ENCODE measurements at regions not wholly inside any gene's neighbourhood (a gene's known extent, or its start where the extent isn't known, plus 50 kb on each side); places are given as distances from the start of the nearest gene placed in this dataset.

DNA sequence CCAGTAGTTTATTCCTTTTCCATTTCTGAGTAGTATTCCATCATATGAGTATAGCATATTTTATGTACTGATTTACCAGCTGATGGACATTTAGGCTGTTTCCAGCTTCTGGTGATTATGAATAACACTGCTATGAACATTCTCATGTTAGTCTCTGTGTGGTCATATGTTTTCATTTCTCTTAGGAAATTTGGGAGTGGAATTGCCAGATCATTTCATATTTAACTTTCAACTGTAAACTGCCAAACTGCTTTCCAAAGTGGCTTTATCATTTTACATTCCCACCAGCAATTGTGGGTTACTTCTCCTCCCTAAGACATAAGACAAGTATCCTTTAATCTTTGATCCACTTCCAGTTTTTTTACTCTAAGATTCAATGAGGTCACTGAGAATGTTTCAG lies 85.7 kb upstream of the RALGPS2 start:
- H3K14ac ChIP-seq (ENCODE audit: insufficient read length) = no peak overlapping the region
- no peaks in the 10 kb centered on the region for H4K20me1 ChIP-seq (replicated peaks in 1 of 2; ENCODE audit: control insufficient read depth in 1 of 2, insufficient read depth in 2 of 2, low read length in 2 of 2)
- H2BK15ac ChIP-seq (ENCODE audit: low read length) = no peak overlapping the region
- H3K79me1 ChIP-seq (ENCODE audit: low read depth, low read length) = no peaks in the 10 kb centered on the region
- ChIA-PET POLR2A (ENCODE audit: partially characterized antibody) (no interaction called here), CTCF (ENCODE audit: partially characterized antibody) (interaction anchor here (0.6 to 1.1 kb wide), 3 partner anchors 60 to 96 kb away, joined by 3 to 4 read pairs (median 3); no protein-coding TSS in a partner anchor)
- no peak overlapping the region for H2AK5ac ChIP-seq (ENCODE audit: low read depth, low read length)
- H2BK120ac ChIP-seq (replicated peaks; ENCODE audit: low read depth, low read length) = no peak overlapping the region
- H3K27me3 ChIP-seq (replicated peaks in 1 of 4; ENCODE audit: control insufficient read depth in 3 of 4, extremely low read depth in 1 of 4, insufficient read depth in 3 of 4, low read length in 3 of 4) = no peaks in the 10 kb centered on the region
- no peak overlapping the region for H4K8ac ChIP-seq (ENCODE audit: extremely low read depth, insufficient read depth, low read length)
- no peak overlapping the region for H3K4me2 ChIP-seq (ENCODE audit: insufficient read depth in 1 of 2, low read depth in 2 of 2, low read length in 2 of 2)
- H3K18ac ChIP-seq (ENCODE audit: extremely low read depth, low read length) = no peak overlapping the region
- H4K91ac ChIP-seq (replicated peaks; ENCODE audit: insufficient read length, low read length) = no peak overlapping the region
- H2AFZ ChIP-seq (ENCODE audit: low read length) = no peak overlapping the region
- no peak overlapping the region for H3K4ac ChIP-seq (replicated peaks; ENCODE audit: insufficient read length, low read depth, low read length)
- no peak overlapping the region for H3K9ac ChIP-seq (replicated peaks in 1 of 4; ENCODE audit: extremely low read depth in 1 of 4, low read depth in 3 of 4, low read length in 3 of 4)
- no peak overlapping the region for H3K4me3 ChIP-seq (ENCODE audit: extremely low read depth in 1 of 4, insufficient read depth in 2 of 4, low read depth in 3 of 4, low read length in 4 of 4)
- no peak overlapping the region for H2BK12ac ChIP-seq (ENCODE audit: low read depth, low read length)
- no peak overlapping the region for H4K5ac ChIP-seq (ENCODE audit: insufficient read length, low read depth, low read length)
- H3K23ac ChIP-seq (ENCODE audit: insufficient read length) = no peak overlapping the region
- H3K27ac ChIP-seq (ENCODE audit: low read depth, low read length) = no peak overlapping the region
- no peaks in the 10 kb centered on the region for H3K23me2 ChIP-seq (ENCODE audit: low read depth, low read length)
- H2BK20ac ChIP-seq (ENCODE audit: low read length) = no peak overlapping the region
- no peak overlapping the region for H2BK5ac ChIP-seq (ENCODE audit: low read depth, low read length)
- FAIRE-seq (no peak), DNase-seq (ENCODE audit: low read depth in 1 of 2, low spot score in 2 of 2) (no peak)
- H3K36me3 ChIP-seq (ENCODE audit: control insufficient read depth in 2 of 4, insufficient read depth in 4 of 4, low read length in 3 of 4) = no peaks in the 10 kb centered on the region
- no peak overlapping the region for H3K56ac ChIP-seq (replicated peaks; ENCODE audit: insufficient read length, low read depth, low read length)
- peaks cover 3 to 6% (median 4%) of the 10 kb centered on the region in 4 experiments; a peak in 3 of 7 replicates for H3K4me1 ChIP-seq (replicated peaks in 1 of 4; ENCODE audit: control insufficient read depth in 3 of 4, insufficient read depth in 4 of 4, low read length in 3 of 4)
- H3K79me2 ChIP-seq (ENCODE audit: control insufficient read depth in 1 of 2, insufficient read depth in 2 of 2, low read length in 2 of 2) = no peaks in the 10 kb centered on the region
- no peaks in the 10 kb centered on the region for H3K9me3 ChIP-seq (ENCODE audit: insufficient read depth in 2 of 2, low read depth in 1 of 2, low read length in 1 of 2)
- TF ChIP-seq RBBP5 (IDR thresholded peaks at IDR 0.05; ENCODE audit: borderline replicate concordance, low read depth, low read length) = no peak
- TF ChIP-seq CBX5 (IDR thresholded peaks at IDR 0.05; ENCODE audit: low read depth, low read length) = no peak
- no peak for TF ChIP-seq POLR2A (IDR thresholded peaks at IDR 0.05; ENCODE audit: control extremely low read depth in 1 of 2, low read depth in 2 of 2, low read length in 2 of 2)
